ENCODE measurements at regions not wholly inside any gene's neighbourhood (a gene's known extent, or its start where the extent isn't known, plus 50 kb on each side); places are given as distances from the start of the nearest gene placed in this dataset.

GRCh38 chr4:72945719-72946336, 123.7 kb downstream of the COX18 start:
- no peak overlapping the region for H3K27ac ChIP-seq (ENCODE audit: insufficient read depth, low read length)

GRCh38 chr4:72942565-72942964, 127.0 kb downstream of the COX18 start:
- no peaks in the 10 kb centered on the region for H3K27me3 ChIP-seq (ENCODE audit: control insufficient read depth, insufficient read depth, low read length)
- no peaks in the 10 kb centered on the region for H3K79me2 ChIP-seq (ENCODE audit: control insufficient read depth, insufficient read depth, low read length)
- no peak for DNase-seq (ENCODE audit: low read depth in 2 of 2)
- TF ChIP-seq, protein P1, sequence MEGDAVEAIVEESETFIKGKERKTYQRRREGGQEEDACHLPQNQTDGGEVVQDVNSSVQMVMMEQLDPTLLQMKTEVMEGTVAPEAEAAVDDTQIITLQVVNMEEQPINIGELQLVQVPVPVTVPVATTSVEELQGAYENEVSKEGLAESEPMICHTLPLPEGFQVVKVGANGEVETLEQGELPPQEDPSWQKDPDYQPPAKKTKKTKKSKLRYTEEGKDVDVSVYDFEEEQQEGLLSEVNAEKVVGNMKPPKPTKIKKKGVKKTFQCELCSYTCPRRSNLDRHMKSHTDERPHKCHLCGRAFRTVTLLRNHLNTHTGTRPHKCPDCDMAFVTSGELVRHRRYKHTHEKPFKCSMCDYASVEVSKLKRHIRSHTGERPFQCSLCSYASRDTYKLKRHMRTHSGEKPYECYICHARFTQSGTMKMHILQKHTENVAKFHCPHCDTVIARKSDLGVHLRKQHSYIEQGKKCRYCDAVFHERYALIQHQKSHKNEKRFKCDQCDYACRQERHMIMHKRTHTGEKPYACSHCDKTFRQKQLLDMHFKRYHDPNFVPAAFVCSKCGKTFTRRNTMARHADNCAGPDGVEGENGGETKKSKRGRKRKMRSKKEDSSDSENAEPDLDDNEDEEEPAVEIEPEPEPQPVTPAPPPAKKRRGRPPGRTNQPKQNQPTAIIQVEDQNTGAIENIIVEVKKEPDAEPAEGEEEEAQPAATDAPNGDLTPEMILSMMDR (conservative IDR thresholded peaks at IDR 0.05 in 1 of 2, IDR thresholded peaks at IDR 0.05 in 1 of 2; ENCODE audit: low read depth in 1 of 2, low read length in 2 of 2) = no peak
- TF ChIP-seq EZH2 (IDR thresholded peaks at IDR 0.05; ENCODE audit: low read length, missing control alignments) = no peak
- H3K9ac ChIP-seq (ENCODE audit: insufficient read depth, low read length) = no peak overlapping the region
- H3K36me3 ChIP-seq (ENCODE audit: control insufficient read depth, insufficient read depth, low read length) = no peaks in the 10 kb centered on the region
- no peak overlapping the region for H3K4me2 ChIP-seq (ENCODE audit: extremely low read depth, insufficient read depth, low read length)
- H3K4me1 ChIP-seq (ENCODE audit: control insufficient read depth, extremely low read depth, insufficient read depth, low read length) = no peaks in the 10 kb centered on the region
- H3K27ac ChIP-seq (ENCODE audit: insufficient read depth, low read length) = no peak overlapping the region
- H3K9me3 ChIP-seq (ENCODE audit: control insufficient read depth, insufficient read depth, low read depth, low read length) = no peaks in the 10 kb centered on the region
- H2AFZ ChIP-seq (ENCODE audit: low read length) = no peak overlapping the region
- H4K20me1 ChIP-seq (ENCODE audit: control insufficient read depth, extremely low read depth, insufficient read depth, low read length) = no peaks in the 10 kb centered on the region
- no peak overlapping the region for H3K4me3 ChIP-seq (replicated peaks in 1 of 4; ENCODE audit: control extremely low read depth in 1 of 4, insufficient read depth in 1 of 4, low read depth in 3 of 4, low read length in 4 of 4)

More at GRCh38 chr4:72945719-72946336, 123.7 kb downstream of the COX18 start:
- H3K9me3 ChIP-seq (ENCODE audit: control insufficient read depth, insufficient read depth, low read depth, low read length) = no peaks in the 10 kb centered on the region
- TF ChIP-seq, protein P1 (conservative IDR thresholded peaks at IDR 0.05 in 1 of 2, IDR thresholded peaks at IDR 0.05 in 1 of 2; ENCODE audit: low read depth in 1 of 2, low read length in 2 of 2) = no peak
- TF ChIP-seq EZH2 (IDR thresholded peaks at IDR 0.05; ENCODE audit: low read length, missing control alignments) = no peak
- no peaks in the 10 kb centered on the region for H3K27me3 ChIP-seq (ENCODE audit: control insufficient read depth, insufficient read depth, low read length)
- no peak overlapping the region for H3K9ac ChIP-seq (ENCODE audit: insufficient read depth, low read length)
- no peak overlapping the region for H2AFZ ChIP-seq (ENCODE audit: low read length)
- no peak for DNase-seq (ENCODE audit: low read depth in 2 of 2)
- no peaks in the 10 kb centered on the region for H3K36me3 ChIP-seq (ENCODE audit: control insufficient read depth, insufficient read depth, low read length)
- H4K20me1 ChIP-seq (ENCODE audit: control insufficient read depth, extremely low read depth, insufficient read depth, low read length) = no peaks in the 10 kb centered on the region
- H3K4me3 ChIP-seq (replicated peaks in 1 of 4; ENCODE audit: control extremely low read depth in 1 of 4, insufficient read depth in 1 of 4, low read depth in 3 of 4, low read length in 4 of 4) = no peak overlapping the region
- H3K79me2 ChIP-seq (ENCODE audit: control insufficient read depth, insufficient read depth, low read length) = no peaks in the 10 kb centered on the region
- H3K4me2 ChIP-seq (ENCODE audit: extremely low read depth, insufficient read depth, low read length) = no peak overlapping the region
- H3K4me1 ChIP-seq (ENCODE audit: control insufficient read depth, extremely low read depth, insufficient read depth, low read length) = no peaks in the 10 kb centered on the region

GRCh38 chr4:72938516-72938915, 131.0 kb downstream of the COX18 start:
- TF ChIP-seq, protein P1 (conservative IDR thresholded peaks at IDR 0.05 in 1 of 2, IDR thresholded peaks at IDR 0.05 in 1 of 2; ENCODE audit: low read depth in 1 of 2, low read length in 2 of 2) = no peak
- no peak for TF ChIP-seq EZH2 (IDR thresholded peaks at IDR 0.05; ENCODE audit: low read length, missing control alignments)
- Histone ChIP-seq H3K27me3 (ENCODE audit: control insufficient read depth, insufficient read depth, low read length) (no peaks in the 10 kb centered on the region), H3K9ac (ENCODE audit: insufficient read depth, low read length) (no peak overlapping the region), H3K36me3 (ENCODE audit: control insufficient read depth, insufficient read depth, low read length) (no peaks in the 10 kb centered on the region), H2AFZ (ENCODE audit: low read length) (no peak overlapping the region), H4K20me1 (ENCODE audit: control insufficient read depth, extremely low read depth, insufficient read depth, low read length) (no peaks in the 10 kb centered on the region), H3K27ac (ENCODE audit: insufficient read depth, low read length) (no peak overlapping the region), H3K79me2 (ENCODE audit: control insufficient read depth, insufficient read depth, low read length) (no peaks in the 10 kb centered on the region), H3K4me2 (ENCODE audit: extremely low read depth, insufficient read depth, low read length) (no peak overlapping the region), H3K4me3 (replicated peaks in 1 of 4; ENCODE audit: control extremely low read depth in 1 of 4, insufficient read depth in 1 of 4, low read depth in 3 of 4, low read length in 4 of 4) (no peak overlapping the region), H3K9me3 (ENCODE audit: control insufficient read depth, insufficient read depth, low read depth, low read length) (no peaks in the 10 kb centered on the region), H3K4me1 (ENCODE audit: control insufficient read depth, extremely low read depth, insufficient read depth, low read length) (no peaks in the 10 kb centered on the region)
- DNase-seq (ENCODE audit: low read depth in 2 of 2) = no peak
